IMR-90 (cell line): ENCODE measurements at regions not wholly inside any gene's neighbourhood (a gene's known extent, or its start where the extent isn't known, plus 50 kb on each side); places are given as distances from the start of the nearest gene placed in this dataset.

Source experiments
- RAD21 ChIP-seq: IDR thresholded peaks from 2 replicates; pipeline ENCODE4 v1.6.1; 2012; ENCODE audit warnings: low read length, improper control_type of control experiment
- RFX5 ChIP-seq: IDR thresholded peaks from 2 replicates; pipeline ENCODE4 v1.8.0; 2012; ENCODE audit warnings: low read depth, mild to moderate bottlenecking, low read length, moderate library complexity

DNA sequence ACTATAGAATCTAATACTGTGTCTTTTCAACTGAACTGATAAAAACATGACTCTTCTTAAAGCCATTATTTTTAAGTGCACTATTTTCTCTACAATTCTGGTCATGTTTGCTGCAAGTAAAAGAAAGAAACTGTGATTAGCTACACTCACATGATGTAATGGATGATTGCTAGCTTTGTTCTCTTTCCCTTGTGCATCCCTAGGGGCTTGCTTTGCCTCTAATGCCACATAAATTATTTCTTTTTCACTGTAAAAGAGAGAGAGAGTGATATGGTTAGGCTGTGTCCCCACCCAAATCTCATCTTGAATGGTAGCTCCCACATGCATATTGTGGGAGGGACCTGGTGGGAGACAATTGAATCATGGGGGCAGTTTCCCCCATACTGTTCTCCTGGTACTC, 630.2 kb upstream of the NR3C2 start:
- TF ChIP-seq RFX5 (no peak), RAD21 (no peak)
